ENCODE measurements at regions not wholly inside any gene's neighbourhood (a gene's known extent, or its start where the extent isn't known, plus 50 kb on each side); places are given as distances from the start of the nearest gene placed in this dataset.

DNA sequence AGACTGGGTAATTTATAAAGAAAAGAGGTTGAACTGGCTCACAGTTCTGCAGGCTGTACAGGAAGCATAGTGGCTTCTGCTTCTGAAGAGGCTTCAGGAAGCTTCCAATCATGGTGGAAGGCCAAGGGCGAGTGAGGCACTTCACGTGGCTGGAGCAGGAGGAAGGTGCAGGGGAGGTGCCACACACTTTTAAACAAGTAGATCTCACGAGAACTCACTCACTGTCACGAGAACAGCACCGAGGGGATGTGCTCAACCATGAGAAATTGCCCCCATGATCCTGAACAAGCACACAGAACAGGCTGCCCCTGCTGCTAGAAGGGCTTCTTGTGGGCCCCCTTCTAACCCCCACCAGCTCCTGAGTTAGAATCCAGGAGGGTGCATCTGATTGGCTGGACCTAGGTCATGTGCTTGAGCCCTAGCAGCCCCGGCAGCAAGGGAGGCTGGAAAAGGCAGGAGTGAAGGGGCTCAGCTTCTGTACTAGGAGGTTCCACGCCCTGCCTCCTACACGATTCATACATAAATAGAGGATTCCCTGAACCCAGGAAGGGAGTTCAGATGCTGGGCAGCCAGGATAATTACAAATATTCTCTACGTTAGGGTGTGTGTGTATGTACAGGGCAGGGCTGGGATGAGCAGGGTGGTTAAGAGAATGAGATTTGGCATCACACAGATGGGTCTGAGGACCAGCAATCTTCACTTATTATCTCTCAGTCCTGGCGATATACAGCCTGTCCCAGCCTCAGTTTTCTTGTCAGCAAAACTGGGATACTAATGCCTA is 72.8 kb upstream of the ATP5PO start:
- DNase-seq (ENCODE audit: low spot score): no peak
- Histone ChIP-seq H3K27ac (ENCODE audit: low read depth in 1 of 2, low read length in 2 of 2) (no peak overlapping the region), H3K9me3 (ENCODE audit: control insufficient read depth in 4 of 4, low read length in 3 of 4) (no peaks in the 10 kb centered on the region), H3K27me3 (ENCODE audit: control insufficient read depth in 4 of 4, insufficient read depth in 4 of 4, low read length in 3 of 4) (no peaks in the 10 kb centered on the region), H3K36me3 (ENCODE audit: control insufficient read depth in 4 of 4, insufficient read depth in 3 of 4, low read depth in 1 of 4, low read length in 3 of 4) (no peaks in the 10 kb centered on the region), H3K4me3 (ENCODE audit: low read depth in 1 of 3, low read length in 3 of 3) (no peak overlapping the region), H3K4me1 (ENCODE audit: control insufficient read depth in 4 of 4, insufficient read depth in 4 of 4, low read length in 3 of 4) (no peaks in the 10 kb centered on the region), H3K9ac (ENCODE audit: low read depth in 1 of 2, low read length in 2 of 2) (no peak overlapping the region)
- WGBS: 82% methylated on average over 10 of the region's 10 CpGs
- TF ChIP-seq HNF4G (IDR thresholded peaks at IDR 0.05): no peak

DNA sequence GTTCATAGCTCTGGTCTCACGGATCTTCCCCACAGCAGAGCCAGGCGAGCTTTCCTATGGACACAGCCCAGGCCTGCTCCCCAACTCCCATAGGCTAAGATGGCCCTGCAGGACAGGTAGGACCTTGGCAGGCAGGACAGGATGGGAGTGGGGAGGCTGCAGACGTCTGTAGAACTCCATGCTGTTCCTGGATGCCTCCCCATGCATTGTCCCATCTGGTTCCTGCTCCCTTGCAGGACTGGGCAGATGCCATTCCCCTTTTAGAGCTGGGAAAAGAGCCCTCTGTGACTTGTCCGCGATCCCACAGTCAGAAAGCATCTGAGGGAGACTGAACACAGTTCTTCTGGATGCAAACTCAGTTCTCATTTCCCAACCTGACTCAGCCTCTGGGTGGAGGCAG is 71.9 kb upstream of the ATP5PO start:
- Histone ChIP-seq H3K36me3 (ENCODE audit: control insufficient read depth in 4 of 4, insufficient read depth in 3 of 4, low read depth in 1 of 4, low read length in 3 of 4) (no peaks in the 10 kb centered on the region), H3K4me3 (ENCODE audit: low read depth in 1 of 3, low read length in 3 of 3) (no peak overlapping the region), H3K4me1 (ENCODE audit: control insufficient read depth in 4 of 4, insufficient read depth in 4 of 4, low read length in 3 of 4) (no peaks in the 10 kb centered on the region), H3K9ac (ENCODE audit: low read depth in 1 of 2, low read length in 2 of 2) (no peak overlapping the region), H3K9me3 (ENCODE audit: control insufficient read depth in 4 of 4, low read length in 3 of 4) (no peaks in the 10 kb centered on the region), H3K27me3 (ENCODE audit: control insufficient read depth in 4 of 4, insufficient read depth in 4 of 4, low read length in 3 of 4) (no peaks in the 10 kb centered on the region), H3K27ac (ENCODE audit: low read depth in 1 of 2, low read length in 2 of 2) (no peak overlapping the region)
- no peak for DNase-seq (ENCODE audit: low spot score)
- TF ChIP-seq GABPA (IDR thresholded peaks at IDR 0.05 in 1 of 2, conservative IDR thresholded peaks at IDR 0.05 in 1 of 2) (no peak), FOXA2 (IDR thresholded peaks at IDR 0.05) (no peak), NR2F2 (IDR thresholded peaks at IDR 0.05) (no peak), HNF4G (IDR thresholded peaks at IDR 0.05) (no peak), TAF1 (conservative IDR thresholded peaks at IDR 0.05) (no peak)
- TF ChIP-seq, protein P1, sequence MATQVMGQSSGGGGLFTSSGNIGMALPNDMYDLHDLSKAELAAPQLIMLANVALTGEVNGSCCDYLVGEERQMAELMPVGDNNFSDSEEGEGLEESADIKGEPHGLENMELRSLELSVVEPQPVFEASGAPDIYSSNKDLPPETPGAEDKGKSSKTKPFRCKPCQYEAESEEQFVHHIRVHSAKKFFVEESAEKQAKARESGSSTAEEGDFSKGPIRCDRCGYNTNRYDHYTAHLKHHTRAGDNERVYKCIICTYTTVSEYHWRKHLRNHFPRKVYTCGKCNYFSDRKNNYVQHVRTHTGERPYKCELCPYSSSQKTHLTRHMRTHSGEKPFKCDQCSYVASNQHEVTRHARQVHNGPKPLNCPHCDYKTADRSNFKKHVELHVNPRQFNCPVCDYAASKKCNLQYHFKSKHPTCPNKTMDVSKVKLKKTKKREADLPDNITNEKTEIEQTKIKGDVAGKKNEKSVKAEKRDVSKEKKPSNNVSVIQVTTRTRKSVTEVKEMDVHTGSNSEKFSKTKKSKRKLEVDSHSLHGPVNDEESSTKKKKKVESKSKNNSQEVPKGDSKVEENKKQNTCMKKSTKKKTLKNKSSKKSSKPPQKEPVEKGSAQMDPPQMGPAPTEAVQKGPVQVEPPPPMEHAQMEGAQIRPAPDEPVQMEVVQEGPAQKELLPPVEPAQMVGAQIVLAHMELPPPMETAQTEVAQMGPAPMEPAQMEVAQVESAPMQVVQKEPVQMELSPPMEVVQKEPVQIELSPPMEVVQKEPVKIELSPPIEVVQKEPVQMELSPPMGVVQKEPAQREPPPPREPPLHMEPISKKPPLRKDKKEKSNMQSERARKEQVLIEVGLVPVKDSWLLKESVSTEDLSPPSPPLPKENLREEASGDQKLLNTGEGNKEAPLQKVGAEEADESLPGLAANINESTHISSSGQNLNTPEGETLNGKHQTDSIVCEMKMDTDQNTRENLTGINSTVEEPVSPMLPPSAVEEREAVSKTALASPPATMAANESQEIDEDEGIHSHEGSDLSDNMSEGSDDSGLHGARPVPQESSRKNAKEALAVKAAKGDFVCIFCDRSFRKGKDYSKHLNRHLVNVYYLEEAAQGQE (IDR thresholded peaks at IDR 0.05): no peak
- TF ChIP-seq, protein P2, sequence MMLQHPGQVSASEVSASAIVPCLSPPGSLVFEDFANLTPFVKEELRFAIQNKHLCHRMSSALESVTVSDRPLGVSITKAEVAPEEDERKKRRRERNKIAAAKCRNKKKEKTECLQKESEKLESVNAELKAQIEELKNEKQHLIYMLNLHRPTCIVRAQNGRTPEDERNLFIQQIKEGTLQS (IDR thresholded peaks at IDR 0.05): no peak
- TF ChIP-seq, protein P3, sequence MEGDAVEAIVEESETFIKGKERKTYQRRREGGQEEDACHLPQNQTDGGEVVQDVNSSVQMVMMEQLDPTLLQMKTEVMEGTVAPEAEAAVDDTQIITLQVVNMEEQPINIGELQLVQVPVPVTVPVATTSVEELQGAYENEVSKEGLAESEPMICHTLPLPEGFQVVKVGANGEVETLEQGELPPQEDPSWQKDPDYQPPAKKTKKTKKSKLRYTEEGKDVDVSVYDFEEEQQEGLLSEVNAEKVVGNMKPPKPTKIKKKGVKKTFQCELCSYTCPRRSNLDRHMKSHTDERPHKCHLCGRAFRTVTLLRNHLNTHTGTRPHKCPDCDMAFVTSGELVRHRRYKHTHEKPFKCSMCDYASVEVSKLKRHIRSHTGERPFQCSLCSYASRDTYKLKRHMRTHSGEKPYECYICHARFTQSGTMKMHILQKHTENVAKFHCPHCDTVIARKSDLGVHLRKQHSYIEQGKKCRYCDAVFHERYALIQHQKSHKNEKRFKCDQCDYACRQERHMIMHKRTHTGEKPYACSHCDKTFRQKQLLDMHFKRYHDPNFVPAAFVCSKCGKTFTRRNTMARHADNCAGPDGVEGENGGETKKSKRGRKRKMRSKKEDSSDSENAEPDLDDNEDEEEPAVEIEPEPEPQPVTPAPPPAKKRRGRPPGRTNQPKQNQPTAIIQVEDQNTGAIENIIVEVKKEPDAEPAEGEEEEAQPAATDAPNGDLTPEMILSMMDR (IDR thresholded peaks at IDR 0.05; ENCODE audit: low read depth, low read length, missing input control): no peak
- 84% methylated on average over 5 of the region's 5 CpGs for WGBS

DNA sequence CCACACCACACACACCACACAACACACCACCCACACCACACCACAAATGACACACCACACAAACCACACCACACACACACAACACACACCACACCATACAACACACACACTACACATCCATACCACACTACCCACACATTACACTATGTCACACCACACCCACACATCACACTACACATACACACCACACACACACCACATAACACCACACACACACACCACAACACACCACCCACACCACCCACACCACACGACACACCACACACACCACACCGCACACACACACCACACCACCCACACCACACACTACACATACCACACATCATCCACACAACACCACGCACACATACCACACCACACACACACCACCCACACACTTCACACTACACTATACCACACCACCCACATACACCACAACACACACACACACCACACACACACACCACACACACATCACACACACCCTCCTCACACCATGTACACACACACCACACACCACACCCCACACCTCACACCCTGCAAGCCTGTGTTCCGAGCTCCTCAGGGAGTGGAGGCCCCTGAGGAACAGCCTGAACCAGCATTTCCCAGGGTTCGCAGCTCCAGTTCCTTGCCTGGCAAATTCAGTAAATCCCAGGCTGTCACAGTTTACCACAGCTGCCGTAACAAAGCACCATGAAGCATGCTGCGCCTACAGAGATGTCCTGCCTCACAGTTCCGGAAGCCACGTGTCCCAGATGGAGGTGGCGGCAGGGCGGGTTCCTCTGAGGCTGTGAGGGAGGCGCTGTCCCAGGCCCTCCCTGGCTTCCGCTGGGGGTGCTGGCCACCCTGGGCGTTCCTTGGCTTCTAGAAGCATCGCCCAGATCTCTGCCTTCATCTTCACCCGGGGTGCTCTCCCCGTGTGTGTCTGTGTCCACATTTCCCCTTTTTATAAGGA is 69.8 kb upstream of the ATP5PO start:
- WGBS: 87% methylated on average over 17 of the region's 17 CpGs
- H3K27me3 ChIP-seq (ENCODE audit: control insufficient read depth in 4 of 4, insufficient read depth in 4 of 4, low read length in 3 of 4): no peaks in the 10 kb centered on the region
- H3K36me3 ChIP-seq (ENCODE audit: control insufficient read depth in 4 of 4, insufficient read depth in 3 of 4, low read depth in 1 of 4, low read length in 3 of 4): no peaks in the 10 kb centered on the region
- peaks cover 0 to 4% (median under 1%) of the 10 kb centered on the region in 4 donors for H3K4me1 ChIP-seq (ENCODE audit: control insufficient read depth in 4 of 4, insufficient read depth in 4 of 4, low read length in 3 of 4)
- no peak overlapping the region for H3K27ac ChIP-seq (ENCODE audit: low read depth in 1 of 2, low read length in 2 of 2)
- no peak for DNase-seq (ENCODE audit: low spot score)
- H3K9ac ChIP-seq (ENCODE audit: low read depth in 1 of 2, low read length in 2 of 2): no peak overlapping the region
- H3K9me3 ChIP-seq (ENCODE audit: control insufficient read depth in 4 of 4, low read length in 3 of 4): no peaks in the 10 kb centered on the region
- H3K4me3 ChIP-seq (ENCODE audit: low read depth in 1 of 3, low read length in 3 of 3): no peak overlapping the region
- TF ChIP-seq FOXA1 (IDR thresholded peaks at IDR 0.05) (no peak), TAF1 (conservative IDR thresholded peaks at IDR 0.05) (no peak), NR2F2 (IDR thresholded peaks at IDR 0.05) (no peak), RAD21 (IDR thresholded peaks at IDR 0.05) (no peak), EGR1 (IDR thresholded peaks at IDR 0.05; ENCODE audit: low read depth in 2 of 2) (no peak), GABPA (IDR thresholded peaks at IDR 0.05 in 1 of 2, conservative IDR thresholded peaks at IDR 0.05 in 1 of 2) (no peak)
- TF ChIP-seq, protein P3 (IDR thresholded peaks at IDR 0.05; ENCODE audit: low read depth, low read length, missing input control): no peak
- TF ChIP-seq, protein P2 (IDR thresholded peaks at IDR 0.05): no peak

Measured in liver (tissue), 8 donors.